ENCODE measurements at regions not wholly inside any gene's neighbourhood (a gene's known extent, or its start where the extent isn't known, plus 50 kb on each side); places are given as distances from the start of the nearest gene placed in this dataset.

- no peak for DNase-seq
Observed at GRCh38 chr1:73953586-73953985, 244.4 kb downstream of the LRRIQ3 start.

- no peak for DNase-seq
Observed at GRCh38 chr1:73953186-73953585, 244.8 kb downstream of the LRRIQ3 start.

GRCh38 chr1:73948055-73948454 lies 249.9 kb downstream of the LRRIQ3 start:
- no peak for DNase-seq

- no peak for DNase-seq
Observed at GRCh38 chr1:73947009-73947408, 251.0 kb downstream of the LRRIQ3 start.

- DNase-seq: no peak
Observed at GRCh38 chr1:73943270-73943669, 254.7 kb downstream of the LRRIQ3 start.

- no peak for DNase-seq
Observed at GRCh38 chr1:73930293-73930692, 267.7 kb downstream of the LRRIQ3 start.

- no peak for DNase-seq
Observed at GRCh38 chr1:73914951-73915350, 283.0 kb downstream of the LRRIQ3 start.

- DNase-seq: no peak
Observed at GRCh38 chr1:73913025-73913424, 285.0 kb downstream of the LRRIQ3 start.

GRCh38 chr1:73911849-73912248 lies 286.1 kb downstream of the LRRIQ3 start:
- DNase-seq: no peak

GRCh38 chr1:73910466-73910865 lies 287.5 kb downstream of the LRRIQ3 start:
- no peak for DNase-seq

- DNase-seq: no peak
Observed at GRCh38 chr1:73910062-73910461, 287.9 kb downstream of the LRRIQ3 start.

GRCh38 chr1:73909043-73909562 lies 288.9 kb downstream of the LRRIQ3 start:
- no peak for DNase-seq

- DNase-seq: no peak
Observed at GRCh38 chr1:73907051-73907450, 290.9 kb downstream of the LRRIQ3 start.

GRCh38 chr1:73903092-73903491 lies 294.9 kb downstream of the LRRIQ3 start:
- DNase-seq: no peak

- DNase-seq: no peak
Observed at GRCh38 chr1:73901738-73902137, 296.2 kb downstream of the LRRIQ3 start.

- DNase-seq: no peak
Observed at GRCh38 chr1:73899311-73899710, 298.7 kb downstream of the LRRIQ3 start.

- no peak for DNase-seq
Observed at GRCh38 chr1:73898540-73898939, 299.4 kb downstream of the LRRIQ3 start.

- no peak for DNase-seq
Observed at GRCh38 chr1:73887412-73887811, 310.6 kb downstream of the LRRIQ3 start.

- DNase-seq: no peak
Observed at GRCh38 chr1:73886716-73887115, 311.3 kb downstream of the LRRIQ3 start.

GRCh38 chr1:73874806-73875205 lies 323.2 kb downstream of the LRRIQ3 start:
- DNase-seq: no peak

- DNase-seq: no peak
Observed at GRCh38 chr1:73868810-73869336, 329.1 kb downstream of the LRRIQ3 start.

- DNase-seq: no peak
Observed at GRCh38 chr1:73862355-73862754, 335.6 kb downstream of the LRRIQ3 start.

- no peak for DNase-seq
Observed at GRCh38 chr1:73860421-73860950, 337.5 kb downstream of the LRRIQ3 start.

GRCh38 chr1:73859227-73859626 lies 338.7 kb downstream of the LRRIQ3 start:
- DNase-seq: no peak

- no peak for DNase-seq
Observed at GRCh38 chr1:73854527-73854926, 343.4 kb downstream of the LRRIQ3 start.
